GM12874 (cell line): ENCODE measurements at regions not wholly inside any gene's neighbourhood (a gene's known extent, or its start where the extent isn't known, plus 50 kb on each side); places are given as distances from the start of the nearest gene placed in this dataset.

Experiments used
- CTCF ChIP-seq: IDR thresholded peaks from 2 replicates; pipeline ENCODE4 v1.5.1; 2011; ENCODE audit warnings: low read depth, mild to moderate bottlenecking, control low read depth, low read length, moderate library complexity; ENCODE audit not compliant: insufficient read depth

DNA sequence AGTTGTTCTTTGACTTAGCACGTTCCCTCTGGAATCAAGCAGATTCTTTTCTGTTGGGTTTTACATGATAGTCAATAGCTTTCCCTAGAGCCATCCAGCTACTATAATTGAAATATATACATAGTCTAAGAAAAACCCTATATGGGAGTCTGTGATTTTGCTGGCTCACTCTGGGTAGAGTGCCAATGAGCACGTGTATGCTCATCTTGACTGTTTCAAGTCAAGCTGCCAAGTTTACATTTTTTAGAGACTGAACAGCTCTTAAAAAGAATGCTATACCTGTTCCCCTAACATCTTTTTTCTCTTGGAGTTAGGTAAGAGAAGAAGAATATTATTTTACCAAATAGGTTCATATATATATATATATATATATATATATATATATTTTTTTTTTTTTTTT, 182.8 kb upstream of the NRIP1 start:
- no peak for TF ChIP-seq CTCF

GRCh38 chr21:15249285-15249993, 184.6 kb upstream of the NRIP1 start:
- TF ChIP-seq CTCF, result no peak

DNA sequence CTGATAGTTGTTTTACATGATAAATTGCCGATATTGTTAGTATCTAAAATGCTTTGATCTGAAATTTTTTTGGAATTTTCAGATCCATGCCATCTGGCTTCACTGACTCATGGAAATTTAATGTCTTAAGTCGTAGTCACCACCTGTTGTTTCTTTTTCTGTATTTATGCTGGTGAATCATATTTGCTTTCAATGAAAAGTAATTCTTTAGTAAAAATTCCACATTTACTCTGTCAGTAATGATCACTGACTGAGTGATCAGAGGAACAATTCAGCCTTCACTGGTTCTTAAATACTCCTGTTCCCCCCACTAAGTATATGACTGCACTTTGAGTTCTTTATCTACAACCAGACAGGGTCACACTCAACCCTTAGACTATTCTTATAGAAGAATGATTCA, 185.6 kb upstream of the NRIP1 start:
- no peak for TF ChIP-seq CTCF

DNA sequence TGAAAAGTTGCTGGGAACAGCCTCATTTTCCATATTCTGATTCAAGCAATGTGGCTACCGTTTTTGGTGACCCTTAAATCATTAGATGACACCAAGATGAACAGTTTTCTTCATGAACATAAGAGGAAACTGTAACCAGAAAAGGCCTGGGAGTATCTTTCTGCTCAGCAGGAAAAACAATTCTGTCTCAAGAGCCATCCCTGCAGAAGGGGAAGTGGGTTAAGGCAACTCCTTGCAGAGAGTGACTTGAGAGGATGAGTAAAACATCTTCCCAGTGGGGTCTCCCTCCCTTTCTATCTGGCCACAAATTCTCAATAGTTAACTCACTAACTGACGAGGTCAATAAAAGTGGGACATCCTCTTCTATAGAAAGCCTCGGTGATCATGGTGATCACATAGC, 187.6 kb upstream of the NRIP1 start:
- TF ChIP-seq CTCF, result no peak

DNA sequence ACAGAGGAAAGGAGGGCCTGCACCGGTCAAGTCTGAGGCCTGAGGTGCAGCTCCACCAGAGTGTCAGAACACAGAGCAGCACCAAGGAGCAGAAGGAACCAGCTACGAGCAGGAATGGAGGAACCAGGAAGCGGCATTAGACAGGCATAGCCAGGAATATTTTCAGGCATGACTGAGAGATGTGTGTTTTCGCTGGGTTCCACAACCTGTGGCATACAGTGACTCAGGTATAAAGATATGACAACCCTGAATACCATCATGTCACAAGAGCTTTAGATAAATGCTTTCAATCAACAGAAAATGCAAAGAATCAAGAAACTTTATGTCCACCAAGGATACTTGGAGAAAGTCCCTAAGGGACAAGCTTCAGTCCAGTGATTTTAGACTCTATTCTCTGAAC, 189.3 kb upstream of the NRIP1 start:
- no peak for TF ChIP-seq CTCF

- TF ChIP-seq CTCF, result no peak
Observed at GRCh38 chr21:15255261-15255660, 190.5 kb upstream of the NRIP1 start.

- no peak for TF ChIP-seq CTCF
Observed at GRCh38 chr21:15255763-15256162, 191.0 kb upstream of the NRIP1 start.
